ENCODE measurements at regions not wholly inside any gene's neighbourhood (a gene's known extent, or its start where the extent isn't known, plus 50 kb on each side); places are given as distances from the start of the nearest gene placed in this dataset.

DNA sequence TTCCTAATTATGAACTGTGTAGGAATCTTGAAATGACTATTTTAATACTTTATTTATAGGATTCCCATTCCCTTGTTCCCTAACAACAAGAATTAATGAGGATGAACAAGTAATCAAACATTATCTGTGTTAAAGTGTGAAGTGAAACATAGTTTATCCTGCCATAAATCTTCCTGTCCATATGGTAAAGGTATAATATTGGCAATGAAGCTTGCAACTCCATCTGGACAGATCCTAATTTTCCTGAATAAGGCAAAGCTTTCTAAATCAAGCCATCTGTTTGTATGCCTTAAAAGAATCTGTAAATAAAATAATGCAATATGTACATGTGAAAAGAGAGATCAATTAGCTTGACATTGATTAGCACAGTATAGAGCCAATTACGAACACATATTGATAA is 529.0 kb downstream of the ANKRD7 start:
- H3K4me3 Mint-ChIP-seq: no peak overlapping the region
- ATAC-seq (no peak), DNase-seq (ENCODE audit: low spot score in 2 of 2) (no peak)
- H3K27ac Mint-ChIP-seq: no peak overlapping the region
- no peaks in the 10 kb centered on the region for H3K4me1 Mint-ChIP-seq
- peaks cover 12% of the 10 kb centered on the region for H3K9me3 Mint-ChIP-seq
- H3K36me3 Mint-ChIP-seq: no peaks in the 10 kb centered on the region

- Mint-ChIP-seq H3K36me3 (no peaks in the 10 kb centered on the region), H3K9me3 (peaks cover 12% of the 10 kb centered on the region), H3K27ac (no peak overlapping the region), H3K4me1 (no peaks in the 10 kb centered on the region), H3K4me3 (no peak overlapping the region)
- no peak for ATAC-seq
- DNase-seq (ENCODE audit: low spot score in 2 of 2): no peak
These were observed 530.1 kb downstream of the ANKRD7 start for GRCh38 chr7:118754608-118755007.

DNA sequence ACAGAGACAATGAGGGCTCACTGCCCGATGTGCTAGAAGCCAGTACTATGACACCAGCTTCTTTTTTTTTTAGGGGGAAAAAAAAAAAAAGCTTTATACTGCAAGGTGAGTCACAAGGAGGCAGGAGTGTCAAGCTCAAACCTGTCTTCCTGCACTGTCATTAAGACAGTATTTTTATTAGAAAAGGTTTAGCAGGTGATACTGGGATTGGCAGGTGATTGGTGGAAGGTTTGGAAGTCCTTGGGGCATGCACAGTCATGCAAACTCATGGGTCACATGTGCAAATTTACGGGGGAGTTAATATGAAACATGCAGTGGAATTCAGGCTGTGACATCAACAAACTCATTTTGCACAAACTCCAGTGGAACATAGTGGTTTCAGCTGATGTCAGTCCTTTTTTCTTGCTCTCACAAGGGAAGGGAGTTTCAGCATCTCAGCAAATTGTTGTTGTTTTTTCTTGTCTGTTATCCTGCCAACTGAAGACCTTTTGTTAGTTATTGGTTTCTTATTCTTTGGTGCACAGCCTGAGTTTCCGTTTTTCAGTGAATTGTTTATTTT is 530.6 kb downstream of the ANKRD7 start:
- ATAC-seq (no peak), DNase-seq (ENCODE audit: low spot score in 2 of 2) (no peak)
- Mint-ChIP-seq H3K9me3 (peaks cover 12% of the 10 kb centered on the region), H3K4me1 (no peaks in the 10 kb centered on the region), H3K4me3 (no peak overlapping the region), H3K36me3 (no peaks in the 10 kb centered on the region), H3K27ac (no peak overlapping the region)

GRCh38 chr7:118757066-118757465 is 532.6 kb downstream of the ANKRD7 start:
- H3K4me3 Mint-ChIP-seq: no peak overlapping the region
- ATAC-seq (no peak), DNase-seq (ENCODE audit: low spot score in 2 of 2) (no peak)
- H3K4me1 Mint-ChIP-seq: no peaks in the 10 kb centered on the region
- H3K27ac Mint-ChIP-seq: no peak overlapping the region
- peaks cover 8% of the 10 kb centered on the region for H3K9me3 Mint-ChIP-seq
- no peaks in the 10 kb centered on the region for H3K36me3 Mint-ChIP-seq

- Mint-ChIP-seq H3K4me1 (no peaks in the 10 kb centered on the region), H3K4me3 (no peak overlapping the region), H3K36me3 (no peaks in the 10 kb centered on the region), H3K9me3 (peaks cover 9% of the 10 kb centered on the region), H3K27ac (no peak overlapping the region)
- no peak for ATAC-seq
- no peak for DNase-seq (ENCODE audit: low spot score in 2 of 2)
These were observed 534.1 kb downstream of the ANKRD7 start for GRCh38 chr7:118758582-118758981.

DNA sequence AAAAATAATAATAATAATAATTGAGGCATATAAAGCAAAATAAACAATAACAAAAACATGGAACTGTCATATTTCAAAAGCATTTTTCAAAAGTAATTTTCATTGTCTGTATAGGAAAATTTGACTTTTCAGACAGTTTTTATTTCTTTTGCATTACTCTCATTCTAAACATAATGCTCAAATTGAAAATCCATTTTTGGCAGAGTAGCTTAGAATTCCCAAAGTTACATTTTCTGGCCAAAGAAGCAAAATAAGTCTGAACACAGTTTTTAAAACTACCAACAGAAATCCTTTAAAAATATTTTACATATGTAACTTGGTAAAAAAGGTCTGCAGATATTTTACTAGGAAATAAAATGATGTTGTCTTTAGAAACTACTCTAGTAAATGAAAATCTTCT is 535.4 kb downstream of the ANKRD7 start:
- Mint-ChIP-seq H3K27ac (no peak overlapping the region), H3K9me3 (peaks cover 7% of the 10 kb centered on the region), H3K4me3 (no peak overlapping the region), H3K4me1 (no peaks in the 10 kb centered on the region), H3K36me3 (no peaks in the 10 kb centered on the region)
- ATAC-seq: no peak
- no peak for DNase-seq (ENCODE audit: low spot score in 2 of 2)

- Mint-ChIP-seq H3K9me3 (peaks cover 13% of the 10 kb centered on the region), H3K4me3 (no peak overlapping the region), H3K4me1 (no peaks in the 10 kb centered on the region), H3K36me3 (no peaks in the 10 kb centered on the region), H3K27ac (no peak overlapping the region)
- ATAC-seq: no peak
- DNase-seq (ENCODE audit: low spot score in 2 of 2): no peak
These were observed 537.9 kb downstream of the ANKRD7 start for GRCh38 chr7:118762451-118762850.

DNA sequence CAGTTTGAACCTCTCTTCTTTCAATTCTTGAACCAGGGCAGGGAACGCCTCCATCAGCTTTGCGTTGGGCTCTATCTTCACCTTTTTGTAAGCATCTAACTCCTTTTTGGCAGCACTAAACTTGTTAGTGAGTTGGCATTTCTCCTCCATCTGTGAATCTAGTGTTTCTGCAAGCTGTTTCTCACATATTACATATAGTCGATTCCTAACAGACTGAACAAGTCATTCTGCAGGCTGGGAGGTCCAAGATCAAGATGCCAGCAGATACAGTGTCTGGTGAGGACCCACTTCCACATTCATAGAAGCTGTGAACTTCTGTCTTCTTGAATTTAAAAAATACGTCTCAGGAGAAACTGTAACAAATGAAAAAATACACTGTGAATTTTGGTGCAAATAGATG is 539.7 kb downstream of the ANKRD7 start:
- Mint-ChIP-seq H3K36me3 (no peaks in the 10 kb centered on the region), H3K4me1 (no peaks in the 10 kb centered on the region), H3K9me3 (peaks cover 21% of the 10 kb centered on the region), H3K27ac (no peak overlapping the region), H3K4me3 (no peak overlapping the region)
- ATAC-seq (no peak), DNase-seq (ENCODE audit: low spot score in 2 of 2) (no peak)

DNA sequence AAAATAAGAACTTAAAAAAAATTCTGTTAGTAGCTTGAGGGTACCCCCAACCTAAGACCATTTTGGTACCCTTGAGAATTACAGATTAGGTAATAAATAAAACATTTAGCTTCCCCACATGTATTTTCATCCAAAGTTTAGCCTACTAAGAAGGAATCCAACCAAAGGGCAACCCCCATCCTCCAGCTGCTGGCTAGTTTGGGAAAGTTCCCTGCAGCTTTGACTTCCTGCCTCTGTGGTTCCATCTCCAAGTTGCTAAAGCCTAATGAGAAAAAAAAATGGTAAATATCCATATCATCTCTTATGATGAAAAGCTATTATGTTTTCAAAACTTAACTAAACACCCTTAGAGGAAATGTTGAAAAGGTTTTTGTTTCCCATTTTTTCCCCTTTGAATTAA is 547.2 kb downstream of the ANKRD7 start:
- Mint-ChIP-seq H3K4me3 (no peak overlapping the region), H3K4me1 (no peaks in the 10 kb centered on the region), H3K36me3 (no peaks in the 10 kb centered on the region), H3K9me3 (peaks cover 17% of the 10 kb centered on the region), H3K27ac (no peak overlapping the region)
- DNase-seq (ENCODE audit: low spot score in 2 of 2) (no peak), ATAC-seq (no peak)

GRCh38 chr7:118777308-118777707 is 552.8 kb downstream of the ANKRD7 start:
- ATAC-seq: no peak
- peaks cover 27% of the 10 kb centered on the region for H3K9me3 Mint-ChIP-seq

DNA sequence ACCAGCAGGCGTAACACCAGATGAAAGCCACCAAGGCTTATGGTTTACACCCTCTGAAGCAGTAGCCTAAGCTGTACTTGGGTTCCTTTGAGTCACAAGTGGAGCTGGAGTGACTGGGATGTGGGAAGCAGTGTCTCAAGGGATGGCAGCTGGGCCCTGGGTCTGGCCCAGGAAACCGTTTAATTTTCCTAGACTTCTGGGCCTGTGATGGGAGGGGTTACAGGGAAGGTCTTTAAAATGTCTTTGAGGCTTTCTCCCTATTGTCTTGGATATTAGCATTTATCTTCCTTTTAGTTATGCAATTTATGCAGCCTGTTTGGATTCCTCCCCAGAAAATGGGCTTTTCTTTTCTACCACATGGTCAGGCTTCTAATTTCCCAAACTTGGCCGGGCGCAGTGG is 568.2 kb downstream of the ANKRD7 start:
- ATAC-seq (no peak), DNase-seq (ENCODE audit: low spot score in 2 of 2) (no peak)
- no peaks in the 10 kb centered on the region for H3K4me1 Mint-ChIP-seq
- no peaks in the 10 kb centered on the region for H3K36me3 Mint-ChIP-seq
- peaks cover 11% of the 10 kb centered on the region for H3K9me3 Mint-ChIP-seq
- H3K4me3 Mint-ChIP-seq: no peak overlapping the region
- no peak overlapping the region for H3K27ac Mint-ChIP-seq

More at GRCh38 chr7:118777308-118777707, 552.8 kb downstream of the ANKRD7 start:
- H3K4me3 Mint-ChIP-seq: no peak overlapping the region
- no peak for DNase-seq (ENCODE audit: low spot score in 2 of 2)
- no peaks in the 10 kb centered on the region for H3K4me1 Mint-ChIP-seq
- no peak overlapping the region for H3K27ac Mint-ChIP-seq
- H3K36me3 Mint-ChIP-seq: no peaks in the 10 kb centered on the region

GRCh38 chr7:118793582-118793981 is 569.1 kb downstream of the ANKRD7 start:
- no peak for ATAC-seq

DNA sequence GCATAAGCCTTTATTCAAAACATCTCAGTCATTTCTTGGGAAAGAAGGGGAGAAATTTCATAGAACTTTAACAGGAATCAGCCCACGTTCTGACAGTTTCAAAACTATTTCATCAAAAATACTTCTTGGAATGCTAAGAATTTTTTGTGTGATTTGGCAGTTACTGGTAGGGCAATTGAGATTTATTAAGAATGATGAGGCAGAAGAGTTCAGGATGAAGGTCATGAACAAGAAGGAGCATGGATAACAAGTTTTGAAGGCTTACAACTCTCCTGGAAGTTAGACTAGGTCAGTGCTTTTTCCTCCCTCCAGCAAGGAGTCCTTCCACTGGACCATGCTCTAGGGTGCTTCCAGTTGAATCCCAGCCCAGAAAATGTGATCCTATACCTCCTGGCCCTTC is 569.9 kb downstream of the ANKRD7 start:
- DNase-seq (ENCODE audit: low spot score in 2 of 2) (no peak), ATAC-seq (no peak)
- H3K36me3 Mint-ChIP-seq: no peaks in the 10 kb centered on the region
- no peak overlapping the region for H3K4me3 Mint-ChIP-seq
- no peak overlapping the region for H3K27ac Mint-ChIP-seq
- H3K9me3 Mint-ChIP-seq: peaks cover 15% of the 10 kb centered on the region
- H3K4me1 Mint-ChIP-seq: no peaks in the 10 kb centered on the region

More at GRCh38 chr7:118793582-118793981, 569.1 kb downstream of the ANKRD7 start:
- H3K9me3 Mint-ChIP-seq: peaks cover 11% of the 10 kb centered on the region
- H3K4me3 Mint-ChIP-seq: no peak overlapping the region
- H3K27ac Mint-ChIP-seq: no peak overlapping the region
- DNase-seq (ENCODE audit: low spot score in 2 of 2): no peak
- no peaks in the 10 kb centered on the region for H3K4me1 Mint-ChIP-seq
- H3K36me3 Mint-ChIP-seq: no peaks in the 10 kb centered on the region

GRCh38 chr7:118801366-118801765 is 576.9 kb downstream of the ANKRD7 start:
- DNase-seq (ENCODE audit: low spot score in 2 of 2) (no peak), ATAC-seq (no peak)
- H3K4me1 Mint-ChIP-seq: no peaks in the 10 kb centered on the region
- H3K4me3 Mint-ChIP-seq: no peak overlapping the region
- no peak overlapping the region for H3K27ac Mint-ChIP-seq
- peaks cover 20% of the 10 kb centered on the region for H3K9me3 Mint-ChIP-seq
- no peaks in the 10 kb centered on the region for H3K36me3 Mint-ChIP-seq

DNA sequence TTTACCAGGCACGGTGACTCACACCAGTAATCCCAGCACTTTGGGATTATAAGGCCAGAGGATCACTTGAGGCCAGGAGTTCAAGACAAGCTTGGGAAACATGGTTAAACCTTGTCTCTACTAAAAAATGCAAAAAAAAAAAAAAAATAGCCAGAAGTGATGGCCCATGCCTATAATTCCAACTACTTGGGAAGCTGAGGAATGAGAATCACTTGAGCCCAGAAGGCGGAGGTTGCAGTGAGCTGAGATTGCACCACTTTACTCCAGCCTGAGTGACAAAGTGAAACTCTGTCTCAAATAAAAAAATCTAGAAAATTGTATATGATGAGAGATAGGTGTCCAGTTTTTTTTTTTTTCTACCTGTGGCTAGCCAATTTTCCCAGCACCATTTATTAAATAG is 578.2 kb downstream of the ANKRD7 start:
- H3K4me1 Mint-ChIP-seq: no peaks in the 10 kb centered on the region
- DNase-seq (ENCODE audit: low spot score in 2 of 2) (no peak), ATAC-seq (no peak)
- H3K9me3 Mint-ChIP-seq: peaks cover 20% of the 10 kb centered on the region
- H3K27ac Mint-ChIP-seq: no peak overlapping the region
- H3K36me3 Mint-ChIP-seq: no peaks in the 10 kb centered on the region
- H3K4me3 Mint-ChIP-seq: no peak overlapping the region

DNA sequence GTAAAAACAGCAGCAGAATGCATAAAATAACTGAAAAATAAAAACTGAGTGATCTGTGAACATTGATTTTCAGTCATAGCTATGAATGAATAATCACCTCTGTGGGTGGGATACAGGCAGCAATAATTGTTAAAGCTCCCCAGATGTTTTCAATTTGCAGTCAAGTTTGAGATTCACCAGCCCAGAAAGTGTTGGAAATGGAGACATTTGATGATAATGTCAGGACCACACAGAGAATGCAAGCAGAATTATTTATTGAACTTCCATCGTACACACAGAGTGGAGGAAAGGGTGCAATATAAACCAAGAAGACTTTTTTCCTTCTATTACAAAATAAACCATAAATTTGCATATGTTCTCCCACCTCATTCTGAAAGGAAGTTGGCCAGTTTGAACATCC is 601.7 kb downstream of the ANKRD7 start:
- Mint-ChIP-seq H3K27ac (no peak overlapping the region), H3K36me3 (no peaks in the 10 kb centered on the region), H3K4me3 (no peak overlapping the region), H3K9me3 (peaks cover 10% of the 10 kb centered on the region), H3K4me1 (no peaks in the 10 kb centered on the region)
- no peak for ATAC-seq
- DNase-seq (ENCODE audit: low spot score in 2 of 2): no peak

DNA sequence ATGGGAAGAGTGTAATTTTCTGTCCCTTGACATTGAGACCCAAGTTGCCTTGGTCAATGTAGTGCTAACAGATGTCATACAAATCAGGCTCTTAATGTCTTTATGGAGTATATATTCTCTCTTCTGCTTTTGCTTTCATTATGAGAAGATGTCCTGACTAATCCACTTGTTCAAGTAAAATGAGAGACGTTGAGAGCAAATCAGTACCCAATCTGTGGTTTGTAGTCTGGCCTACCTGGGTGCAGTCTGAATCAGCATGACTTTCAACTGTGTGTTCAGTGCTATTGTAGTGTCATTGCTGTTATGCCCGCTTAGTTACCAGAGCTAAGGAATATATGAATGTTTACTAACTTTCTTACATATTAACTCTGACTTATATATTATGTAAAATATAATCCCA is 612.4 kb downstream of the ANKRD7 start:
- Mint-ChIP-seq H3K9me3 (peaks cover 15% of the 10 kb centered on the region), H3K4me3 (no peak overlapping the region), H3K4me1 (no peaks in the 10 kb centered on the region), H3K36me3 (no peaks in the 10 kb centered on the region), H3K27ac (no peak overlapping the region)
- ATAC-seq (peak; percentile 74), DNase-seq (ENCODE audit: low spot score in 2 of 2) (no peak)
